ENCODE measurements at regions not wholly inside any gene's neighbourhood (a gene's known extent, or its start where the extent isn't known, plus 50 kb on each side); places are given as distances from the start of the nearest gene placed in this dataset.

GRCh38 chr11:23236826-23237555 lies 376.7 kb upstream of the CCDC179 start:
- Histone ChIP-seq H3K4me3 (ENCODE audit: low read depth, low read length) (no peak overlapping the region), H3K9me3 (ENCODE audit: control insufficient read depth, insufficient read depth, low read length) (no peaks in the 10 kb centered on the region), H3K9ac (ENCODE audit: low read depth, low read length) (no peak overlapping the region), H3K4me1 (ENCODE audit: control insufficient read depth, insufficient read depth, low read length) (0 out of 2 replicates have a peak, but pooled peaks cover 3% of the 10 kb centered on the region), H3K27me3 (ENCODE audit: control insufficient read depth, insufficient read depth, low read length) (no peaks in the 10 kb centered on the region), H3K36me3 (ENCODE audit: control insufficient read depth, insufficient read depth, low read length) (no peaks in the 10 kb centered on the region), H3K27ac (ENCODE audit: low read depth, low read length) (no peak overlapping the region)

GRCh38 chr11:23252426-23252825 lies 392.2 kb upstream of the CCDC179 start:
- Histone ChIP-seq H3K27ac (ENCODE audit: low read depth, low read length) (no peak overlapping the region), H3K4me1 (ENCODE audit: control insufficient read depth, insufficient read depth, low read length) (no peaks in the 10 kb centered on the region), H3K9me3 (ENCODE audit: control insufficient read depth, insufficient read depth, low read length) (no peaks in the 10 kb centered on the region), H3K36me3 (ENCODE audit: control insufficient read depth, insufficient read depth, low read length) (no peaks in the 10 kb centered on the region), H3K9ac (ENCODE audit: low read depth, low read length) (no peak overlapping the region), H3K27me3 (ENCODE audit: control insufficient read depth, insufficient read depth, low read length) (no peaks in the 10 kb centered on the region), H3K4me3 (ENCODE audit: low read depth, low read length) (no peak overlapping the region)

DNA sequence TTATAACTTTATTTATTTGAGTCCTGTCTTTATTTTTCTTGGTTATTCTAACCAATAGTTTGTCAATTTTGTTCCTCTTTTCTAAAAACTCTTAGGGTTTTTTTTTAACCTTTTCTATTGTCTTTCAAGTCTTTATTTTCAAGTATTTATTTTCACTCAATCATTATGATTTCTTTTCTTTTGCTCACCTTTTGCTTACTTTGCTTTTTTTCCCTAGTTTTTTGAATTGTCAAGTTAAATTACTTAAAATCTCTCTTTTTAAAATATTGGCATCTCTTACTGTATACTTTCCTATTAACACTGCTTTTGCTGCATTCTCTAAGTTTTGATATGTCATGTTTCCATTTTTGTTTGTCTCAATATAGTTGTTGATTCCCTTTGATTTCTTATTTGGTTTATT lies 396.8 kb upstream of the CCDC179 start:
- H3K4me3 ChIP-seq (ENCODE audit: low read depth, low read length): no peak overlapping the region
- no peaks in the 10 kb centered on the region for H3K9me3 ChIP-seq (ENCODE audit: control insufficient read depth, insufficient read depth, low read length)
- H3K36me3 ChIP-seq (ENCODE audit: control insufficient read depth, insufficient read depth, low read length): no peaks in the 10 kb centered on the region
- H3K27ac ChIP-seq (ENCODE audit: low read depth, low read length): no peak overlapping the region
- no peaks in the 10 kb centered on the region for H3K4me1 ChIP-seq (ENCODE audit: control insufficient read depth, insufficient read depth, low read length)
- H3K27me3 ChIP-seq (ENCODE audit: control insufficient read depth, insufficient read depth, low read length): no peaks in the 10 kb centered on the region
- no peak overlapping the region for H3K9ac ChIP-seq (ENCODE audit: low read depth, low read length)

DNA sequence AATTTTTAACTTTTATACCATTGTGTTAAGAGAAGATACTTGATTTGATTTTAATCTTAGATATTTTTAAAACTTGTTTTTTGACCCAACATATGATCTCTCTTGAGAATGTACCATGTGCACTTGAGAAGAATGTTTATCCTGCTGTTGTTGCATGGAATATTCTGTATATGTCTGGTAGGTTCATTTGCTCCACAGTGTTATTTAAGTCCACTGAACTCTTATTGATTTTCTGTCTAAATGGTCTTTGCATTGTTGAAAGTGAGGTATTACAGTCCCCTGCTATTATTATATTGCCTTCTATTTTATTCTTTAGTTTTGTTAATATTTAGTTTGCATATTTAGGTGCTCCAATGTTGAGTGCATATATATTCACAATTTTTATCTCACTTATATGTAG lies 397.3 kb upstream of the CCDC179 start:
- Histone ChIP-seq H3K9me3 (ENCODE audit: control insufficient read depth, insufficient read depth, low read length) (no peaks in the 10 kb centered on the region), H3K27me3 (ENCODE audit: control insufficient read depth, insufficient read depth, low read length) (no peaks in the 10 kb centered on the region), H3K36me3 (ENCODE audit: control insufficient read depth, insufficient read depth, low read length) (no peaks in the 10 kb centered on the region), H3K4me3 (ENCODE audit: low read depth, low read length) (no peak overlapping the region), H3K4me1 (ENCODE audit: control insufficient read depth, insufficient read depth, low read length) (no peaks in the 10 kb centered on the region), H3K9ac (ENCODE audit: low read depth, low read length) (no peak overlapping the region), H3K27ac (ENCODE audit: low read depth, low read length) (no peak overlapping the region)

- Histone ChIP-seq H3K36me3 (ENCODE audit: control insufficient read depth, insufficient read depth, low read length) (no peaks in the 10 kb centered on the region), H3K27ac (ENCODE audit: low read depth, low read length) (no peak overlapping the region), H3K9ac (ENCODE audit: low read depth, low read length) (no peak overlapping the region), H3K4me1 (ENCODE audit: control insufficient read depth, insufficient read depth, low read length) (no peaks in the 10 kb centered on the region), H3K9me3 (ENCODE audit: control insufficient read depth, insufficient read depth, low read length) (no peaks in the 10 kb centered on the region), H3K4me3 (ENCODE audit: low read depth, low read length) (no peak overlapping the region), H3K27me3 (ENCODE audit: control insufficient read depth, insufficient read depth, low read length) (no peaks in the 10 kb centered on the region)
These were observed 403.2 kb upstream of the CCDC179 start for GRCh38 chr11:23263466-23263865.

DNA sequence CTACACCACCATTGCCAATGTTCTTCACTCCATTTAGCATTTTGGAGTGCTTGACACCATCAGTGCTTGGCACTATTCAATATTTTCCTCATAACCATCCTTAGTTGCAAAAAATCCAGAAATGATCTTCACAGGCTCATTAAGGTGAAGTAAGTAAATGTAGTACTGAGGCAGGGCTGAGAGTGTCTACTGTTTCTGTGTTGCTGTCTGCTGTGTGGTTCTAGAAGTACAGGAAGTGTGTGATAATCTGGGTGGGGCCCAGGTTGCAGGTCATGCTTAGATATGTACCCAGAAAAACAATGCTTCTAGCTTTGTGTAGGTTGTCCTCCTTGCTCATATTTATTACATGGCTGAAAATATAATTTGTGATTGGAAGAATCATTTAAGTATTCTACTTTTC lies 411.8 kb upstream of the CCDC179 start:
- Histone ChIP-seq H3K27me3 (ENCODE audit: control insufficient read depth, insufficient read depth, low read length) (no peaks in the 10 kb centered on the region), H3K4me1 (ENCODE audit: control insufficient read depth, insufficient read depth, low read length) (no peaks in the 10 kb centered on the region), H3K27ac (ENCODE audit: low read depth, low read length) (no peak overlapping the region), H3K36me3 (ENCODE audit: control insufficient read depth, insufficient read depth, low read length) (no peaks in the 10 kb centered on the region), H3K9ac (ENCODE audit: low read depth, low read length) (no peak overlapping the region), H3K9me3 (ENCODE audit: control insufficient read depth, insufficient read depth, low read length) (no peaks in the 10 kb centered on the region), H3K4me3 (ENCODE audit: low read depth, low read length) (no peak overlapping the region)

DNA sequence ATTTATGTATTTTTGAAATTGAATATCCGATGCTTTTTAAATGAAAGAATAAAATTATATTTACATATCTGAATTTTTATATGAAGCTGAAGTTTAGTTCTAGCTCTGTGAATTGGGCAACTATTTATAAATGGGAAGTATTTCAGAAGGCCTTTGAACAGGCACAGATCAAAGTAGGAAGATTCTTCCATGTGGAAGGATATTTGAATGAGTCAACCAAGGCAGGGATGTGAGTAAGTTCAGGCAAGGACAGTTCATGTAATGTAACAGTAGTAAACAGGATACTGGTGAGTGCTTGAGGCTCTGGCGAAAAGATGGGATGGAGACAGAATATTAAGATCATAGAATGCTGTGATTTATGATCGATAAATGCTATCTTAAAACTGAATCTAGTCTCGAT lies 417.8 kb upstream of the CCDC179 start:
- no peaks in the 10 kb centered on the region for H3K36me3 ChIP-seq (ENCODE audit: control insufficient read depth, insufficient read depth, low read length)
- no peak overlapping the region for H3K4me3 ChIP-seq (ENCODE audit: low read depth, low read length)
- H3K9ac ChIP-seq (ENCODE audit: low read depth, low read length): no peak overlapping the region
- no peaks in the 10 kb centered on the region for H3K4me1 ChIP-seq (ENCODE audit: control insufficient read depth, insufficient read depth, low read length)
- H3K27me3 ChIP-seq (ENCODE audit: control insufficient read depth, insufficient read depth, low read length): no peaks in the 10 kb centered on the region
- H3K9me3 ChIP-seq (ENCODE audit: control insufficient read depth, insufficient read depth, low read length): no peaks in the 10 kb centered on the region
- no peak overlapping the region for H3K27ac ChIP-seq (ENCODE audit: low read depth, low read length)

DNA sequence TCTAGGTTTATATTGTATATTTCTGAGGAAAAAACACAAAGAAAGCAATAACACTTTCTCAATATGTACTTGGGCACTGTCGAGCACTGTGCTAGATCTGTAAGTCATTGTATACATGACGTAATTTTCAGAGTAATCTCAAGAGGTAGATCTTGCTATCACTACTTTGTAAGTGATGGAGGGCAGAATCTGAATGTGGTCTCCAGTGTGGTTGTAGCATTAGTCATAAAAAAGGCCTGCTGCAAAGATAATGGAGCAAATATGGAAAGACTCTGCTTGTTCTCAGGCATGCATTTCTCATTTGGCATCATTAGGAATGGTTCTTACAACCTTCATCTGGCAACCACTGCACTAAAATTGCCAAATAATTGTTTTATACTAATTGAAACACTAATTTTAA lies 419.8 kb upstream of the CCDC179 start:
- Histone ChIP-seq H3K9me3 (ENCODE audit: control insufficient read depth, insufficient read depth, low read length) (no peaks in the 10 kb centered on the region), H3K9ac (ENCODE audit: low read depth, low read length) (no peak overlapping the region), H3K4me3 (ENCODE audit: low read depth, low read length) (no peak overlapping the region), H3K27ac (ENCODE audit: low read depth, low read length) (no peak overlapping the region), H3K27me3 (ENCODE audit: control insufficient read depth, insufficient read depth, low read length) (no peaks in the 10 kb centered on the region), H3K4me1 (ENCODE audit: control insufficient read depth, insufficient read depth, low read length) (no peaks in the 10 kb centered on the region), H3K36me3 (ENCODE audit: control insufficient read depth, insufficient read depth, low read length) (no peaks in the 10 kb centered on the region)

- no peak overlapping the region for H3K9ac ChIP-seq (ENCODE audit: low read depth, low read length)
These were observed 423.4 kb upstream of the CCDC179 start for GRCh38 chr11:23283666-23284065.

GRCh38 chr11:23284631-23285030 lies 424.4 kb upstream of the CCDC179 start:
- Histone ChIP-seq H3K36me3 (ENCODE audit: control insufficient read depth, insufficient read depth, low read length) (no peaks in the 10 kb centered on the region), H3K4me1 (ENCODE audit: control insufficient read depth, insufficient read depth, low read length) (no peaks in the 10 kb centered on the region), H3K9me3 (ENCODE audit: control insufficient read depth, insufficient read depth, low read length) (no peaks in the 10 kb centered on the region), H3K9ac (ENCODE audit: low read depth, low read length) (no peak overlapping the region), H3K4me3 (ENCODE audit: low read depth, low read length) (no peak overlapping the region), H3K27ac (ENCODE audit: low read depth, low read length) (no peak overlapping the region), H3K27me3 (ENCODE audit: control insufficient read depth, insufficient read depth, low read length) (no peaks in the 10 kb centered on the region)

More at GRCh38 chr11:23283666-23284065, 423.4 kb upstream of the CCDC179 start:
- Histone ChIP-seq H3K27ac (ENCODE audit: low read depth, low read length) (no peak overlapping the region), H3K9me3 (ENCODE audit: control insufficient read depth, insufficient read depth, low read length) (no peaks in the 10 kb centered on the region), H3K27me3 (ENCODE audit: control insufficient read depth, insufficient read depth, low read length) (no peaks in the 10 kb centered on the region), H3K4me3 (ENCODE audit: low read depth, low read length) (no peak overlapping the region), H3K36me3 (ENCODE audit: control insufficient read depth, insufficient read depth, low read length) (no peaks in the 10 kb centered on the region), H3K4me1 (ENCODE audit: control insufficient read depth, insufficient read depth, low read length) (no peaks in the 10 kb centered on the region)

- H3K4me1 ChIP-seq (ENCODE audit: control insufficient read depth, insufficient read depth, low read length): no peaks in the 10 kb centered on the region
- no peak overlapping the region for H3K27ac ChIP-seq (ENCODE audit: low read depth, low read length)
- H3K4me3 ChIP-seq (ENCODE audit: low read depth, low read length): no peak overlapping the region
- H3K36me3 ChIP-seq (ENCODE audit: control insufficient read depth, insufficient read depth, low read length): no peaks in the 10 kb centered on the region
- H3K9me3 ChIP-seq (ENCODE audit: control insufficient read depth, insufficient read depth, low read length): no peaks in the 10 kb centered on the region
- H3K27me3 ChIP-seq (ENCODE audit: control insufficient read depth, insufficient read depth, low read length): no peaks in the 10 kb centered on the region
- no peak overlapping the region for H3K9ac ChIP-seq (ENCODE audit: low read depth, low read length)
These were observed 427.9 kb upstream of the CCDC179 start for GRCh38 chr11:23288003-23288783.

Data from HUES48 (cell line).